GM04503 (cell line): ENCODE measurements at regions not wholly inside any gene's neighbourhood (a gene's known extent, or its start where the extent isn't known, plus 50 kb on each side); places are given as distances from the start of the nearest gene placed in this dataset.
"Not testable (repeated sequence)": the region's sequence is repeated elsewhere in the genome, so short reads cannot be mapped to it uniquely, and the experiment has no call there.

Experiments
- DNase-seq: peaks from one replicate; pipeline ENCODE4 v3.0.0-alpha.2; 2012; ENCODE audit warnings: low read depth

DNA sequence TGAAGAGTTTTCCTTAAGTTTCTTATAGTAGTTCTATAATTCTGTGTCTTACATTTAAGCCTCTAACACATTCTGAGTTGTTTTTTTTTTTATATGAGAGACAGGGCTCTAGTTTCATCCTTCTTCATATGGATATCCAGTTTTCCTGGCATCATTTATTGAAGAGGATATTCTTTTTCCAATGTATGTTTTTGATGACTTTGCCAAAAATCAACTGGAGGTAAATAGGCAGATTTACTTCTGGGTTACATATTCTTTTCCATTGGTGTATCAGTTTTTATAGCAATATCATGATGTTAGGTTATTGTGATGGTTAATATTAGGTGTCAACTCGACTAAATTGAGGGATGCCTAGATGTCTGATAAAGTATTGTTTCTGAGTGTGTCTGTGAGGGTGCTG, 650.7 kb upstream of the GRID2 start:
- DNase-seq, result no peak

DNA sequence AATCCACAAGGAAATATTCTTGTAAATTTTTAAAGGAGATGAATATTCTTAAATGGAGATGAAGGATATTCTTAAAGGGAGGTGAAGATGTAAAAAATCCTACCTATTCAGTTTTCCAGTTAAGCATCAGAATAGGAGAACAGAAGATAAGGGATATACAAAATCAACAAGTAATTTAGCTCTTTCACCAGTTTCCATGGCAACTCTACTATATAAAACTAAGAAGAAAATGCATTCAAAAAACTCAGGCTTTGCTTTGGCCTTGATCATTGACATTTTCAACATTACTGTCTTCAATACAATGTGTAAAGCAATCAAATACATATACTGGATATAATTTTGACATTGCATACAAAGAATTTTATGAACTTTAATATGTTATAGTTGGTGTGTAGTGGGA, 622.7 kb upstream of the GRID2 start:
- DNase-seq, result no peak

GRCh38 chr4:91681544-91681943, 622.2 kb upstream of the GRID2 start:
- no peak for DNase-seq

GRCh38 chr4:91684955-91685354, 618.8 kb upstream of the GRID2 start:
- no peak for DNase-seq

GRCh38 chr4:91688413-91688812, 615.4 kb upstream of the GRID2 start:
- no peak for DNase-seq

GRCh38 chr4:91699691-91700090, 604.1 kb upstream of the GRID2 start:
- DNase-seq, result not testable (repeated sequence)

- no peak for DNase-seq
These were observed 573.9 kb upstream of the GRID2 start for GRCh38 chr4:91729851-91730250.

GRCh38 chr4:91734682-91735081, 569.1 kb upstream of the GRID2 start:
- DNase-seq, result no peak

DNA sequence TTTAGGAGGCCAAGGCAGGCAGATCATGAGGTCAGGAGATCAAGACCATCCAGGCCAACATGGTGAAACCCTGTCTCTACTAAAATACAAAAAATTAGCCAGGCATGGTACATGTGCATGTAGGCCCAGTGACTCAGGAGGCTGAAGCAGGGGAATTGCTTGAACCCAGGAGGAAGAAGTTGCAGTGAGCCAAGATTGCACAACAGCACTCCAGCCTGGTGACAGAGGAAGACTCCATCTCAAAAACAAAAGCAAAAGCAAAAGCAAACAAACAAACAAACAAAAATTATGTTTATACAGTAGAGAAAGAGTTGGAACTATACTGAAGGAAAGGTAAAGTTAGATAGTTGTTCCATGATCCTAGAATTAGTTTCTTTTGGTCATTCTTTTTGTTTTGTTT, 564.9 kb upstream of the GRID2 start:
- not testable (repeated sequence) for DNase-seq

DNA sequence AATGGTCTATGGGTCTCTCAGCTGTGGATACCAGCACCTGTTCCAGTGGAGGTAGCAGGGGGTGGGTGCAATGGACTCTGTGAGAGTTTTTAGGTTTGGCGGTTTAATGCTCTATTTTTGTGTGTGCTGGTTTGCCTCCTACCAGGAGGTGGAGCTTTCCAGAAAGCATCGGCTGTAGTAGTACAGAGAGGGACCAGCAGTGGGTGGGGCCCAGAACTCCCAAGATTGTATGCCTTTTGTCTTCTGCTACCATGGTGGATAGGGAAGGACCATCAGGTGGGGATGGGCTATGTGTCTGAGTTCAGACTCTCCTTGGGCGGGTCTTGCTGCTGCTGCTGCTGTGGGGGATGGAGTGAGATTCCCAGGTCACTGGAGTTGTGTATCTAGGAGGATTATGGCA, 557.2 kb upstream of the GRID2 start:
- no peak for DNase-seq

DNA sequence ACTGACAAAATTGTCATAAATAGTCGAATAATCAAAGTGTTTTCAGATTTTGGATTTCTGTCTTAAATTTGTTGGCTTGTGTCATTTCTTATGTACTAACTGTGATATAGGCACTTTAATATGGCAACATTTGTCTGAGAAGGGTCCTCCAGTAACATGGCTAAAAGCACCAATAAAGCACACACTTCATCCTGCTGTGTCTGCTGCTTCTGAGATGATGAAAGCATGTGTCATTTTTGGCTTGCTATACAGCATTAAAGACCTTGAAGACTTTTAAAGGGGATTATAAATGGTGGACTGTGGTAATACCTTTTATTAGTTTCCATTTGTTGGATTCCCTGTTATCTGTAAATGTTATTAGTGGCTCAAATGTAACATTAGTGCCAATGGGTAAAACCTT, 551.8 kb upstream of the GRID2 start:
- no peak for DNase-seq

DNA sequence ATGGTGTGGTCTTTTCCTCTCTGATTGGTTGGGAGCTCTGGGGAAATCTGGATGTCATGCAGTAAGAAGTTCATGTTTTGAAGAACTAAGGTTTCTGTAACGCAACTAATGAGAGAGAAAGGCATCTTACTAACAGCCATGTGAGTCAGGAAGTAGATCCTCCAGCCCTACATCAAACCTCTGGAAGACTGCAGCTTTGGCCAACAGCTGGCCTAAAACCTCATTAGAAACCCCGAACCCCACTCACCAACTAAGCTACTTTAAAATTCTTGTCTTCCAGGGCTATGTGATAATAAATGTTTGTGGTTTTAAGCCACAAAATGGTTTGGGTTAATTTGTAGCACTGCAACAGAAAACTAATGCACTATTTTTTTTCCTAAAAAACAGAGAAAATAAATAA, 549.0 kb upstream of the GRID2 start:
- DNase-seq, result no peak

DNA sequence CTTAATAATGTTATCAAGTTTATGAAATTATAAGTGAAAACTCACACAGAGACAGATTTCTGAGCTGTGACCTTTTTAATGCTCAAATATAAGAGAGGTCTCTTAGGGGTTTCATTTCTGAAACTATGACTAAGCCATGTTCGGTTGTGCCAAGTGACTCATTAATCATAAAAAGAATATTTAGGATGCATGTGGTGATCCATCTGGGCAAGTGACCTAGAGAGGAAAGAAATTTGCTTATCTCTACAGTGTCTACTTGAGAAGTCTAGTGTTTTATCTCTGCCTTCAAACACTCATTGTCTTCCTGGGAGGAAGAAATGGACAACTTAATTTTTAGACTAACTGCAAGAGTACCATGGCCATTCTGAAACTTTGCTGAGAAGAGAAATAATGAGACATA, 545.3 kb upstream of the GRID2 start:
- no peak for DNase-seq

DNA sequence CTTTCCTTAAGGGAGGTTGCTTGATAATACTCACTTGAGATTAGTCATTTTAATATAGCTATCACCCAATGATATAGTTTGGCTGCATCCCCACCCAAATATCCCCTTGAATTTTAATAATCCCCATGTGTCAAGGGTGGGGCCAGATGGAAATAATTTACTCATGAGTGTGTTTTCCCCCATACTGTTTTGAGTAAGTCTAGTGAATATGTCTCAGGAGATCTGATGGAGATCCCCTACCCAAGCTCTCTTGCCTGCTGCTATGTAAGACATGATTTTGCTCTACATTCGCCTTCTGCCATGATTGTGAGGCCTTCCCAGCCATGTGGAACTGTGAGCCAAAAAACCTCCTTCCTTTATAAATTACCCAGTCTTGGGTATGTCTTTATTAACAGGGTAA, 539.7 kb upstream of the GRID2 start:
- no peak for DNase-seq

- no peak for DNase-seq
These were observed 533.9 kb upstream of the GRID2 start for GRCh38 chr4:91769912-91770311.

GRCh38 chr4:91791631-91792030, 512.1 kb upstream of the GRID2 start:
- DNase-seq, result not testable (repeated sequence)

- no peak for DNase-seq
These were observed 507.8 kb upstream of the GRID2 start for GRCh38 chr4:91795947-91796346.

DNA sequence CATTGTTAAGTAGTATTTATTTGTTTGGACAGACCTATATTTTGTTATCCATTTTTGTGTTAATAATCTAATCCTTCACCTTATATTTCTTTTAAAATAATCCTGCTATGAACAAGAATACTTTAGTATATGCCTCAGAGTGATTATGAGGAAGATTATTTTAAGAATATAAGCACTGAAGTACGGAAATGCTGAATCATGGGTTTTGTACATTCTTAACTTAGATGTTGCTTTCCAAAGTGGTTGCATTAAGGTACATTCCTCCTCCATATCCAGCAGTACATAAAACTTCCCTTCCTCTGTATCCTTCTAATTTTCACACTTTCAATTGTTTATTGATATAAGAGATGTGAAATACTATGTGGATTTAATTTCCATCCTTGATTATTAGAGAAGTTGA, 491.4 kb upstream of the GRID2 start:
- DNase-seq, result no peak

DNA sequence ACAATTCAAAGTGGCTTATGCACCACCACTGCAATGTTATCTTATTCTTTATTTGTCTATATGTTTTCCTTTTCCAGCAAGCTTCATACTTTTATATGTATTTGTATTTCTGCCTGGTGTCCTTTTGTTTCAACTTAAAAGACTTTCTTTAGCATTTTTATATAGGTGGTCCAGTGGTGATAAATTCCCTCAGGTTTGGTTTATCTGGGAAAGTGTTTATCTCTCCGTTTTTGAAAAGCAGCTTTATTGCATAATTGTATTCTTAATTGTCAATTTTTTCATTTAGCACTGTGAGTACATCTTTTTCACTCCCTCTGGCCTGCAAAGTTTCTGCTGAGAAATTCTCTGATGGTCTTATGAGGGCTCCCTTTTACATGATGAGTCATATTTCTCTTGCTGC, 479.0 kb upstream of the GRID2 start:
- DNase-seq, result no peak

- DNase-seq, result peak; percentile 16
These were observed 477.6 kb upstream of the GRID2 start for GRCh38 chr4:91826186-91826585.

DNA sequence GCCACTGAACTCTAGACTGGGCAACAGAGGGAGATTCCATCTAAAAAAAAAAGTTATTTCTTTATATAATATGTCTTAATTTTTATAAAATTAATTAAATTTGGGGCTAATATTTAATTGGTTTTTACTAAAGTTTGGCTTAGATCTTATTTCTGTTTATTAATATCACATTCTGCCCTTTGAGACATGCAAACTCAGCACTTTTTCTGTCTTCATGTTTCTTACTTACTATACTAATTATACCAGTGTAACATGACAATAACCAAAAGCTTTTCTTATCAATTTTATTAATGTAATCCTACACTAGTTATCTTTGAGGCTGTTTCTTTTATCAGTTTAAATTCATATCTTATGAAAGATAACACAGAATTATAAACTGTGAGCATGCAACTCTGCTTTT, 475.9 kb upstream of the GRID2 start:
- DNase-seq, result no peak

GRCh38 chr4:91829531-91829930, 474.2 kb upstream of the GRID2 start:
- no peak for DNase-seq

DNA sequence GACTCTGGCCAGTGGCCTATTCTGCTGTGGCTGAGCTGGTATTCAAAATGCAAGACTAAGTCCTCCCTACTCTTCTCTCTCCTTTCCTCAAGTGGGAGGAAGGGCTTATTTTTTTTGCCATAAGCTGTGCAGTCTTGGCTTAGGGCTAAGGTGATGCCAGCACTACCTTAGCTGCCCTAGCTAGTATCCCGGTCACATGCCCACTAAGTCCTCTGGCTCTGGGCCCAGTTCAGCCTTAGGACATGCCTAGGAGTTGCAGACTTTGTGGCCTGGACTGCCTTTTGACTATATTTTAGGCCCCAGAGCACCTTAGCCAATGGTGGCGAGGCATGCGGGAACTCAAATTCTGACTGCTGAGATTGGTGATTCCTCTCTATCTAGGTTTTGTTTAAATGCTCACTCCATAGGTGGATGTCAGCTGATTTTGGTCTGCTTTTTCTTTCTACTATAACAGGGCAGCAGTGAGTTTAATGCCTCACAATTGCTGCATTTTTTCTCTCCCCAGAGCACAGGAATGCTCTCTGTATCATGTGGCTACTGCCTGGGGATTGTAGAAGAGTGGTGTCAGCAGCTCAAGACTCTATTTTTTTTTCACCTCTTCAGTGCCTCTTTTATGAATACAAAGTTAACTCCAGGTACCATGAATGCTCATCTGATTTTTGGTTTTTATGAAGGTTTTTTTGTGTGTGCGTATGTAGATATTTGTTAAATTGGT, 472.9 kb upstream of the GRID2 start:
- DNase-seq, result no peak

GRCh38 chr4:91837608-91838029, 466.1 kb upstream of the GRID2 start:
- no peak for DNase-seq
